Urothelium cell line (cell line): ENCODE measurements at regions not wholly inside any gene's neighbourhood (a gene's known extent, or its start where the extent isn't known, plus 50 kb on each side); places are given as distances from the start of the nearest gene placed in this dataset.
"Not testable (repeated sequence)": the region's sequence is repeated elsewhere in the genome, so short reads cannot be mapped to it uniquely, and the experiment has no call there.

Source experiments
- DNase-seq: peaks from one replicate; pipeline ENCODE4 v3.0.0; 2011; ENCODE audit warnings: low spot score, mixed read lengths
- FAIRE-seq: peaks from 2 replicates; lab custom pipeline; 2011; peaks lifted over from hg19 to GRCh38; lab: Jason Lieb, UNC

DNA sequence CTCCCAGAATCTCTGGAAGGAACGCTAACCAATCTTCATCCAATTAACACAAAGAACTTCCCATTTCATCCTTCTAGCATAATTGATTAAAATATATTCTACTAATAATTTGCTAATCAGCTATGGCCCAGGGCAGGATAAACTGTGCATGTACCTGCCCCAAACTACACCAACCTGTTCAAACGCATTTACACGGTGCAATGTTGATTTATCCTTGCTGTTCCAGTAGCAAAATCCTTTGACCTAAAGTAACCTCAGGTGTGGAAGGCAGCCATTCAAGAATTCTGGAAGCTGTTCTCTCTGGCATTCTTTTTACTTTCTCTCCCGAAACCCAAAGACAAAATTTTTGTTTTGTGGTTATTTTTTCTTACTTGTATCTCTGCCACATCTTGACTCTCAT is 309.4 kb downstream of the ZNF674 start:
- FAIRE-seq (no peak), DNase-seq (no peak)

DNA sequence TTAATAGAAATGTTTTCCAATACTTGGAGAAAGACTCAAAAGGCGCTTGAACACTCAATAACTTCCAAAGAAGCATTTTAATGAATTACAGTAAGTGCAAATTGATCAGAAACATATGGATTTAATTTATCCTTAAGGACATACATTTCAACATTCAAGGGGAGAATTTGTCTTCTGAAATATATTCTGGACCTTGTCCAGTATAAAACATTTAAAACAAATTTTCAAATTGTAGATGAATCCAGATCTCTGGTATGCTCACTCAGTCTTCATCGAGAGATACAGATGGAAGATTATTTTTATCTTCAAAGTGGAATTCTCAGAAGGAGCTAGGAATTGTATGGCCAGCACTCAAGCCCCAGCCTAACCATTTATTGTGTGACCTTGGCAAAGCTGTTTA is 310.4 kb downstream of the ZNF674 start:
- FAIRE-seq (no peak), DNase-seq (no peak)

DNA sequence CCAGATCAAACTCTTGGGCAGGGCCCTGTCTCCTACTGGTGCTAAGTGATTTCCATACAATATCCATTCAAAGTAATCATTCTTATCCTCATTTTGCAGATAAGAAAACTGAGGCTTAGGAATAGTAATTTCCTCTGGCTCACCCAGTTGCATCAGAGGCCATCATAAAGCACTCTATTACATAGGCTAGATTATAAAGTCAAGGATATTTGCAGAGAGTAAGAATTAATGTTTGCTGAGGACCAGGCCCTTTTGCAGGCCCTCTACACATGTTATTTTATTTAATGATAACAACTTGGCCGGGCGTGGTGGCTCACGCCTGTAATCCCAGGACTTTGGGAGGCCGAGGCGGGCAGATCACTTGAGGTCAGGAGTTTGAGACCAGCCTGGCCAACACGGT is 316.8 kb downstream of the ZNF674 start:
- FAIRE-seq (no peak), DNase-seq (no peak)

DNA sequence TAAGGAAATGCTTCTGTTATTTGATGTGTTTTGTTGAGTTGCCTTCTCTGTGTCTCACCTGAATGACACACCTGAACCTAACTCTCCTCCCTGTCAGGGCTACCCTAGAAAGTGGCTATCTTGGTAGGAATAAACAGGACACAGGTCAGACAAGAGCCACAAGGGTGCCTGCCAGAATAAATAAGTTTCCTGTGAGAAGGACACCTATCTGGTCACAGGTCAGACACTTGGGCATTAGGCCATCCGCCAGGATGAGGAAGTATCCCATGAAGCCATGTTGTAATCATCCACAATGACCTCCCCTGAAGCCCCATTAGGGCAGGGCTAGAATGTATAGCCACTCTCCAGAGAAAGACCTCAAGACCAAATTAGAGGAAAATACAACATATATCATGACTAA is 318.8 kb downstream of the ZNF674 start:
- no peak for DNase-seq
- no peak for FAIRE-seq

DNA sequence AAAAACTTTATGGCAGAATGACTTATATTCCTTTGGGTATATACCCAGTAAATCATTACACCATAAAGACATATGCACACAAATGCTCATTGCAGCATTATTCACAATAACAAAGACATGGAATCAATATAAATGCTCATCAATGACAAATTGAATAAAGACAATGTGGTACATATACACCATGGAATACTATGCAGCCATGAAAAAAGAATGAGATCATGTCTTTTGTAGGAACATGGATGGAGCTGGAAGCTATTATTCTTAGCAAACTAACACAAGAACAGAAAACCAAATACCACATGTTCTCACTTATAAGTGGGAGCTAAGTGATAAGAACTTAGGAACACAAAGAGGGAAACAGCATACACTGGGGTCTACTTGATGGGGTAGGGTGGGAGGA is 321.7 kb downstream of the ZNF674 start:
- DNase-seq, FAIRE-seq: not testable (repeated sequence)

DNA sequence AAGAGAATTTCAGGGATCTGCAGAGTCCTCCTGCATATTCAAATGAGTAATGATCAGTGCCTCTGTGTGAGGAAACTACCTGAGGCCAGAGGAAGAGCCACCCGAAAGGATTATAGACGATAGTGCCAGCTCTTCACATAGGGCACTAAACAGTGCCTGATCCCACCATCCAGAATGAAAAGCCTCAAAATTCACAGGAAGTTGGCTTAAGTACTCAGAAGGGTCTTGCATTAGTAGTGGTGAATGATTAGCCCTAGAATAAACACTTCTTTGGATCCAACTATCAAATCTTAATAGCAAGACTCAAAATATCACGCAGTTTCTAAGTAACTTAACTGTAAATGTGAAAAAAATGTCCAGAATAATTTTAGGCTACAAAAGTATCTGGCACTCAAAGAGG is 324.4 kb downstream of the ZNF674 start:
- DNase-seq (no peak), FAIRE-seq (no peak)

DNA sequence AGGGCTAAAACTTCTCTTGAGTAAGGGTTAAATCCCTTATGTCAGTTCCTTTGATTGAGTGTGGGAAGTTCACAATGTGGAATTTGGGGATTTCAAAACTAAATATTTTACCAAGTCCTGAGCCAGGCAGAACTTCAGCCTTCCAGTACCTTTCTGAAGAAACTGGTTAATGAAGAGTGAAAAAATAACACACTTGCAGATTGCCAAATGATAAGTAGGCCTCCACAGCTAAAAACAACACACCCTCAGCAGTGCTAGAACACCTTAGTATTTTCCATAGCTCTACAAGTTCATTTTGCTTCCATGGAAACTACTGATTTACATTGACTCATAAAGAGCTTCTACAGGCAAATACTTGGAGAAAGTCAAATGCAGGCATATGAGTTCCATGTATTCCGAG is 326.8 kb downstream of the ZNF674 start:
- DNase-seq (no peak), FAIRE-seq (no peak)

DNA sequence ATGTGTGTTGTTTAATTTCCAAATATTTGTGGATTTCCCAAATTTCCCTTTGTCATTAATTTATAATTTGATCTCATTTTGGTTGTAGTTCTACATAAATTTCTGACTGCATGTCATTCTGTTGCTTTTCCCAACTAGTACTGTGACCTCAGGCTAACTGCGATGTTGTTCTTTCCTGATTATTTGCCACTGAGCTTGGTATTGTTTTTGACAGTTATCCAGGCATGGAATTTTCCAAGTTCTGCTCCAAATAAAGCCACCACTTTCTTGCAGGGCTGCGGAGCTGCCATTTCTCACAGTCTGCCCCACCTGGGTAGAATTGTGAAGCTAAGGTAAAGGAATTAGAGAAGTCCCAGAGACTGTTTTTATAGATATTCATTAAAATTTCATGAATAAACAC is 328.8 kb downstream of the ZNF674 start:
- FAIRE-seq: no peak
- DNase-seq: no peak

DNA sequence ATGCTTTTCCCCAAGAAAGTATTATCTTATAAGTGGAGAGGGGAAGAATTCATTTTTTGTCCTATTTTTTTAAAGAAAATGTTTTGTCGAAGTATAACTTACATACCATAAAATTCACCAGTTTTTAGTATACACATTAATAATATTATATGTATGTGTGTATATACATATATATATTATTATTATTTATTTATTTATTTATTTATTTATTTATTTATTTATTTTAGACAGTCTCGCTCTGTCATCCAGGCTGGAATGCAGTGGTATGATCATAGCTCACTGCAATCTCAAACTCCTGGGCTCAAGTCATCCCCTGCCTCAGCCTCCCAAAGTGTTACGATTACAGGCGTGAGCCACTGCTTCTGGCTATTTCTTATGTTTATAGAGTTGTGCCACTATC is 334.1 kb downstream of the ZNF674 start:
- FAIRE-seq (no peak), DNase-seq (no peak)

DNA sequence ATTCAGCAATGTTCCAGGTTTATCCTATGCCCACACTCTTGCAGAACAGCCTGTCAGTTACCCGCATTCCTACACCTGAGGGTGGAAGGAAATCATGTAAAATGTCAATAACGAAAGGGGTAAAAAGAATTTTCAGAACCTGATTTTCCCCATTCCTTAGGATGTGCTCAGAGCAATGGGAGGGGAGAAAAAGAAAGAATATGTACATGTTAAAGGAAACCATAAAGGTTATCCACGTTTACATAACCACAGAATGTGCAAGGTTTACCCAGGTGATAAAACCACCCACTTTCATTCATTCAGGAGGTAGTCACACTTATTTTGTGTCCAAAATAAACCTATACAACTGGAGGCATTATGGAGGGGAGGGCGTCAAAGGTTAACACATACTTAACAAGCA is 335.5 kb downstream of the ZNF674 start:
- no peak for DNase-seq
- FAIRE-seq: no peak

DNA sequence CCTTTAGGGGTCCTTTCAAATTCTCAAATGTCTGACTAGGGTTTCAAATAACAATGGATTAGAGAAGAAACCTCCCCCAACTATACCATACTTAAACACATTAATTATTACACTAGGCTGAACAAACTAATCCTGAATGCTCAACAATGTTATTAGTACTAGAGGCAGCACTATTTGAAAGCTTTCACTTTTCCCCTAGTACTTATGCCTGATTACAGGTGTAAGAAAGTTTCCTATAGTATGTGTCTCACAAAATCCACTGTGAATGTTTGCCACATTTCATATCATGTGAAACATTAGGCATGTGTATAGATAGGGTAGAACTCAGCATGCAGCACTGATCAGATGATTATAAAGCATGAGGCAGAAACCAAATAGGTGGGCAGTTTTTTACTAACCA is 336.2 kb downstream of the ZNF674 start:
- no peak for DNase-seq
- FAIRE-seq: no peak

DNA sequence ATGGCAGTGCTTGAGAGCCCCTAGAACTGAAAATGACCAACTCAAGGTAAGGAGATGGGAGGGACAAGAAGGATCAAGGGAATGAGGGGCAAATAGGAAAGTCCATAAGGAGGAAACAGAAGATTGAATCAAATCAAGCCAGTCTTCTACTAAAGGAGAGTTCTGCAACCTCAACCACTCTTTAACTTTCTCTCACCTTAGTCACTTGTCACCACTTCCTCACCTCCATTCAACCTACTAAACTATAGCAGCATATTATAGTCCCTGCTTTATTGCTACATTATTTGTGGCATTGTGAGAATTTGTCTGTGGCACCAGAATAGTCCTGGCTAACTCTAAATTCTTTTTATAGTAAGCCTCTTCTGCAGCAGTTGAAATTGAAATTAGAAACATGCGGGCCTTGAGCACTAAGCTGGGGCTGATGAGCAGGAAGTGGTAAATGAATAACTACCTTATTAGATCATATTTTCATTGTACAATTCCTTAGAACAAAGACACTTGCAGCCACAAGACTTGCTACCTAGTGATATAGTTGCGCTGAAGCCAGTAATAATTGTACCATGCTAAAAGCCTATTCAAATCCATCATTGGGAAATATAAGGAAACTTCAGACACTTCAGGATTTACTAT is 336.9 kb downstream of the ZNF674 start:
- DNase-seq (peak; percentile 43), FAIRE-seq (no peak)

DNA sequence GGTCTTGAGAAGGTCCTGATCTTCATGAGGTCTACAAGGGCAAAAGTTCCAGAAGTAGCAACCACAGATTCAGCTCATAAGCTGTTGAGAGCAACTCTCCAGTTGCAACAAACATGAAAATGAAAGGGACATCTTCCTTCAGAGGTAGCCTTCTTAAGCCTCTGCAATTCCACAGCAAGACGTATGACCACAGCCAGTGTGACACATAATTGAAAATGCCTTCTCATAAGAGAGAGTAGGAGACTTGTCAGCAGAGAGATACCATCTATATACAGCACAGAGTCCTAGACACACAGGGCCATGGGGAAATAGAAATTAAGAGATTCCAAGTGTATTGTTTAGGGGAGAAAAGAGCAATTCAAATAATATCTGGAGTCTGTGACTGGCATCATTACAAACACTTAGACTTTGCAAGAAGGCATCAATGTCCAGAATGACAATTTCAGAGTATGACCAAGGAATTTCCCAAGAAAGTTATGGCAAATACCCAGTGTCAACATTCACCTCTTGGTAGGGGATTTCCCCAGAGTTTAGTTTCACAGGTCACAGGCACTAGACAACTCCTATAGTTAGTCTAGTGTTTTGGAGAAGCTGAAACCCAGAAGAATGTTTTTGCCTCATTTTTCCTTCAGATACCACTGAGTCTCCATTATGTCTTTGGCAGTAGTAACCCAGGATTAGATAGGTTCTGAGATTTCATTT is 340.3 kb downstream of the ZNF674 start:
- DNase-seq: no peak
- no peak for FAIRE-seq

DNA sequence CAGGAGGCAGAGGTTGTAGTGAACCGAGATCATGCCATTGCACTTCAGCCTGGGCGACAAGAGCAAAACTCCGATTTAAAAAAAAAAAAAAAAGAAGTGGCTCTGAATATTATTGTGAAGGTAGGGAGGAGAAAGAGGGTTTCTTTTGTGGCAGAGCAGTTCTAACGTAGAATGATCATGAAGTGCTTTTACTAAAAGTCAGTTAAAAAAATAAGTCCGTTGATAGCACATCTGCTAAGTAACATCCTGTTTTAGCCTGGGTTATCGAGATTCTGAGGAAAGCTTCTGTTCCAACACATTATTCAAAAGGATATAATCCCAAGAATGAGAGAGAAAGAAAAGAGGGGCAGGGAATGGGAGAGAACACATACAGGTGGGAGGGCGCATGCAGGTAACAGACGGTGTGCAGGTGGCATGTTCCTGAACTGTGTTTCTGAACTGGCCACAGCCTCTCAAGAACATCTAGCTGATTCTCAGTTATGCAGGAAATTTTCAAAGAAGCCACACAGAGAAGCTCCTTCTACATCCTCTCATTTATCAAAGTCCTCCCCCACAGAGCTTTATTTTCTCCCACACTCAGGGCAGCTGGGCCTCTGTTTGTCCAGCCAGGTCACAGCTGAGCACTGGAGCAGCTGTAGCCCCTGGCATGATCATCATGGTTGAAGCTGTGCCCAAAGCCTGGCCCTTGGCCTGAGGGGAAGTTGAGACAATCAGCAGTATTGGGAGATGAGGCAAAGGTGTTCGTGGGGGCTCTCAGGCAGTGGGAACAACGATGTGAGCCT is 342.3 kb downstream of the ZNF674 start:
- no peak for DNase-seq
- FAIRE-seq: no peak

DNA sequence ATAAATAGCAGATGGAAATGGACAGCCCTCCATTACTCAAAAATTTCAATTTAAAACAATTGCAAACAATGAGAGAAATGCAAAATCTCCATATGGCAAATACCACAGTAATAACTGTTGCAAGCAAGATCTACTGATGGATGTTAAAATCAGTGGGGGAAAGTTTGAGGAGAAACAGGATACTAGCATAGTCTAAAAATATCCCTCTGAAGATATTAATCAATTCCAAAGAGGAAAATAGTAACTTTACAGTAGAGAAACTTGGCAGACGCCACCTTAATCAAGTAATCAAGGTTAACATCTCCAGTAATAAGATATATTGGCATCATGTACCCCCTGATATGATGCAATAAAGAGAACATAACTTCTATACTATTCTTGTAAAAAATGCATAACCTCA is 344.8 kb downstream of the ZNF674 start:
- FAIRE-seq (no peak), DNase-seq (no peak)

DNA sequence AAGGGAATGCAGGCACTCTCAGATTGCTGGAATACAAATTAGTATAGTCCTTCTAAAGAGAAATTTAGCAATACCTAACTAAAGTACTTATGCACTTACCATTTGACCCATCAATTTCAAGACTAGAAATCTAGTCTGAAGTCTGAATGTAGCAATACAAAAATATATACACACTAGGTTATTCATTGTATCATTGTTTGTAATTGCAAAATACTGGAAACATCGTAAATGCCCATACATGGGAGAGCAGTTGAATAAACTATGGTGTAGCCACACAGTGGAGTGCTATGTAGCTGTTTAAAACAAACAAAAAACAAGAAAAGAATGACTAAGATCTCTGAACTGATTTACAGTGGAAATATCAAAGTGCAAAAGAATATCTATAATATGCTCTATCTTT is 346.4 kb downstream of the ZNF674 start:
- DNase-seq (no peak), FAIRE-seq (no peak)

DNA sequence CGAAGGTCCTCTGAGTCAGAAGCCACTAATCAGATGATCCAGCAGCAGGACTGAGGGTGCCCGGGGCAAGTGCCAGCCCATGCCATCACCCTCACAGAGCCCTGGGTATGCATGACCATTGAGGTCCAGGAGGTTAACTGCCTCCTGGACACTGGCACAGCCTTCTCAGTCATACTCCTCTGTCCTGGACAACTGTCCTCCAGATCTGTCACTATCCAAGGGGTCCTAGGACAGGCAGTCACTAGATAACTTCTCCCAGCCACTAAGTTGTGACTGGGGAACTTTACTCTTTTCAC is 358.5 kb downstream of the ZNF674 start:
- FAIRE-seq, DNase-seq: not testable (repeated sequence)

DNA sequence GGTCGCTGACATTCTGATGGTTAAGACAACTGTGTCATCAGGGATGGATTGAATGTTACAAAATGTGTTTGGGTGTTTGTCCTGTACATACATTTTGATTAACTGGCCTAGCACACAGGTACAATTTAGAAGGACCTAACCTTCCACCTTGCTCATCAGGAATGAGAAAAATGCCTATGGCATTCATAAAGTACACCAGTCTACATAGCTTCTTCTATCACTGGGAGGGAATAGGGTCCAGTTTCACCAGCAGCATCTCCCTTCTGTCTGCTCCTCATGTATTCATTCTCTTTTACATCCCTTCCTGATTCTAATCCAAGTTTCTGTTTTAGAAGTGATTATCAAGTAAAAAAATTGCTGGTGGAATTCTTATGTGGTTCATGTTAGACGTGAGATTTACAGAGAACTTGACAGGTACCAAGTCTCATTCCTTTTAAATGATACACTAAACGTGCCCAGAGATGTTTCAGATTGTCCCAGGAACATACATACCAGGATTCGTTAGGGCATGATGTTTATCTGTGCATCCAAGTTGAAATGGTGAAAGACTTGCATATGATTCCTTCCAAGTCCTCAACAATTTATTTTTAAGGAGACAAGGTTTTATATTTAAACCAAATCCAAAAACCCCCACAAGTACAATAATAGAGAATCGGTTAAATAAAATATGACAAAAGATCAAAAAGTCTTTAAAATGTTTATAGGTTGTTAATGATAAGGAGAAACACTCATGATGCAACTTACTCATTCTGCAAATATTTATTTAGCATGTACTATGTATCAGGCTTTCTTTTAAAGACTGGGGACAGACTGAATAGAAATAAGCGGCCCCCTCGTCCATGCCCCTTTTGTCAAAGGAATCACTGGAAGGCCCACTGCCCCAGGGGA is 359.1 kb downstream of the ZNF674 start:
- FAIRE-seq: no peak

DNA sequence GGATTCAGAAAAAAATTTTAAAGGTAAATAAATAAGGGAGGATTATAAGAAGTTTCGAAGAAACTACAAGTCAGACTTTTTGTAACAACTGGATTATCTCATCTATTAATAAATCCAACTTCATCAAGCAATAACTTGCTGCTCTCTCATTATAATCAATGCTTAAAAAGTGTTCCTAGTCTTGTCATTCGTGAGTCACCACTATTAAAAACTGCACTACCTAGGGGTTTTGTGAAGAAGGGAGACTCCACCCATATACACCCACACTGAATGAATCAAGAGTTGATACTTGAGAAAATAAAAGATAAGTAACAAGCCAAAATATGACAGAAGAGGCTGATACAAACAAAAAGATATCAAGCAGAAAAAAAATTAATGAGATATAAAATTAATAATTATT is 360.5 kb downstream of the ZNF674 start:
- DNase-seq (no peak), FAIRE-seq (no peak)

More for the DNA sequence above, 359.1 kb downstream of the ZNF674 start:
- no peak for DNase-seq

DNA sequence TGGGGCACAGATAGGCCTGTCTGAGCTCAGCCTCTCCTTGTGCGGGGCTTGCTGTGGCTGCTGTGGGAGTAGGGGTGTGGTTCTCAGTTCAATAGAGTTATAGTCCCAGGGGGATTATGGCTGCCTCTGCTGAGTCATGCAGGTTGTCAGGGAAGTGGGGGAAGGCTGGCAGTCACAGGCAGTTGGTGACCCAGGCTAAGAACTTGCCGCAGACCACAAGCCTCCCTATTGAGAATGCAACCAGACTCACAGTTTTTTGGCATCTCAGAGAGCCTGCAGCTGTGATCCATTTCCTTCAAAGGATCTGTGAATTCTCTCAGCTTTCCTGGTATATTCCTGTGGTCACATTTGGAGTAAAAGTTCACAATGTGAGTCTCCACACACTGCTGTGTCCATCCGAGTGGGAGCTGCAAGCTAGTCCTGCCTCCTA is 364.9 kb downstream of the ZNF674 start:
- DNase-seq (peak; percentile 63), FAIRE-seq (no peak)

DNA sequence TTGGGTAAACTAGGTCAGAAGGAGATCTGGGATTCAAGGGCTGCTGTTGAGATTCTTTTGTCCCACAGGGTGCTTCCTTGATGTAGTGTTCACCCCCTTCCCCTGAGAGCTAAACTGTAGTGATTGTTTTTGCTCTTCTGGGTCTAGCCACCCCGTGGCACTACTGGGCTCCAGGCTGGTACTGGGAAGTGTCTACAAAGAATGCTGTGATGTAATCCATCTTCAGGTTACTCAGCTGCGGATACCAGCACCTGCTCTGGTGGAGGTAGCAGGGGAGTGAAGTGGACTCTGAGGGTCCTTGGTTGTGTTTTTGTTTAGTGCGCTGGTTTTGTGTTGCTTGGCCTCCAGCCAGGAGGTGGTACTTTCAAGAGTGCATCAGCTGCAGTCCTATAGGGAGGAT is 365.5 kb downstream of the ZNF674 start:
- FAIRE-seq: no peak
- DNase-seq: peak; percentile 17
